ENCODE measurements at regions not wholly inside any gene's neighbourhood (a gene's known extent, or its start where the extent isn't known, plus 50 kb on each side); places are given as distances from the start of the nearest gene placed in this dataset.

- Mint-ChIP-seq H3K4me1 (no peaks in the 10 kb centered on the region), H3K4me3 (no peak overlapping the region), H3K27me3 (ENCODE audit: low read depth) (peaks cover 33% of the 10 kb centered on the region), H3K9me3 (peaks cover 20% of the 10 kb centered on the region), H3K27ac (no peak overlapping the region), H3K36me3 (ENCODE audit: low read depth) (no peaks in the 10 kb centered on the region)
- no peak for TF ChIP-seq CTCF (IDR thresholded peaks at IDR 0.05; ENCODE audit: unreplicated experiment in 3 of 3)
These were observed 77.1 kb upstream of the PRR23E start for GRCh38 chr3:127115691-127116351.

- H3K27me3 Mint-ChIP-seq (ENCODE audit: low read depth): peaks cover 44% of the 10 kb centered on the region
- H3K36me3 Mint-ChIP-seq (ENCODE audit: low read depth): no peaks in the 10 kb centered on the region
- H3K9me3 Mint-ChIP-seq: peaks cover 4% of the 10 kb centered on the region
- H3K4me1 Mint-ChIP-seq: no peaks in the 10 kb centered on the region
- no peak for TF ChIP-seq CTCF (IDR thresholded peaks at IDR 0.05; ENCODE audit: unreplicated experiment in 3 of 3)
- H3K4me3 Mint-ChIP-seq: no peak overlapping the region
- no peak overlapping the region for H3K27ac Mint-ChIP-seq
These were observed 74.6 kb upstream of the PRR23E start for GRCh38 chr3:127118366-127118765.

- Mint-ChIP-seq H3K36me3 (ENCODE audit: low read depth) (no peaks in the 10 kb centered on the region), H3K9me3 (peaks cover 8% of the 10 kb centered on the region), H3K4me3 (no peak overlapping the region), H3K27ac (no peak overlapping the region), H3K4me1 (no peaks in the 10 kb centered on the region), H3K27me3 (ENCODE audit: low read depth) (peaks cover 50% of the 10 kb centered on the region)
- TF ChIP-seq CTCF (IDR thresholded peaks at IDR 0.05; ENCODE audit: unreplicated experiment in 3 of 3): no peak
These were observed 73.1 kb upstream of the PRR23E start for GRCh38 chr3:127119693-127120464.

GRCh38 chr3:127120851-127121647 lies 71.9 kb upstream of the PRR23E start:
- Mint-ChIP-seq H3K4me3 (no peak overlapping the region), H3K4me1 (no peaks in the 10 kb centered on the region), H3K9me3 (peaks cover 8% of the 10 kb centered on the region), H3K36me3 (ENCODE audit: low read depth) (no peaks in the 10 kb centered on the region), H3K27ac (no peak overlapping the region), H3K27me3 (ENCODE audit: low read depth) (peaks cover 50% of the 10 kb centered on the region)
- TF ChIP-seq CTCF (IDR thresholded peaks at IDR 0.05; ENCODE audit: unreplicated experiment in 3 of 3): no peak

GRCh38 chr3:127121885-127122284 lies 71.0 kb upstream of the PRR23E start:
- H3K9me3 Mint-ChIP-seq: peaks cover 8% of the 10 kb centered on the region
- H3K4me1 Mint-ChIP-seq: no peaks in the 10 kb centered on the region
- no peak overlapping the region for H3K4me3 Mint-ChIP-seq
- H3K27ac Mint-ChIP-seq: no peak overlapping the region
- peaks cover 51% of the 10 kb centered on the region for H3K27me3 Mint-ChIP-seq (ENCODE audit: low read depth)
- no peak for TF ChIP-seq CTCF (IDR thresholded peaks at IDR 0.05; ENCODE audit: unreplicated experiment in 3 of 3)
- H3K36me3 Mint-ChIP-seq (ENCODE audit: low read depth): no peaks in the 10 kb centered on the region

All from nephron (organoid).